Mucosa of stomach (tissue), 1 donor: ENCODE measurements at regions not wholly inside any gene's neighbourhood (a gene's known extent, or its start where the extent isn't known, plus 50 kb on each side); places are given as distances from the start of the nearest gene placed in this dataset.
"Not testable (repeated sequence)": the region's sequence is repeated elsewhere in the genome, so short reads cannot be mapped to it uniquely, and the experiment has no call there.

Source experiments
- H3K27me3 ChIP-seq: one replicate; pipeline ENCODE4 v1.7.0; 2013; ENCODE audit warnings: mild to moderate bottlenecking, low read length; ENCODE audit not compliant: control insufficient read depth, insufficient read depth
- H3K36me3 ChIP-seq: one replicate; pipeline ENCODE4 v1.7.0; 2013; ENCODE audit warnings: low read length; ENCODE audit not compliant: control insufficient read depth, insufficient read depth
- H3K4me1 ChIP-seq: one replicate; pipeline ENCODE4 v1.7.0; 2013; ENCODE audit warnings: mild to moderate bottlenecking, low read length; ENCODE audit not compliant: control insufficient read depth, insufficient read depth
- H3K4me3 ChIP-seq: one replicate; pipeline ENCODE4 v1.7.0; 2013; ENCODE audit warnings: low read length
- H3K9ac ChIP-seq: one replicate; pipeline ENCODE4 v1.7.0; 2013; ENCODE audit warnings: mild to moderate bottlenecking, low read length, moderate library complexity
- H3K9me3 ChIP-seq: one replicate; pipeline ENCODE4 v1.7.0; 2013; ENCODE audit warnings: mild to moderate bottlenecking, low read length, moderate library complexity; ENCODE audit not compliant: control insufficient read depth
- donor health status: Pancreatic carcinoma.

DNA sequence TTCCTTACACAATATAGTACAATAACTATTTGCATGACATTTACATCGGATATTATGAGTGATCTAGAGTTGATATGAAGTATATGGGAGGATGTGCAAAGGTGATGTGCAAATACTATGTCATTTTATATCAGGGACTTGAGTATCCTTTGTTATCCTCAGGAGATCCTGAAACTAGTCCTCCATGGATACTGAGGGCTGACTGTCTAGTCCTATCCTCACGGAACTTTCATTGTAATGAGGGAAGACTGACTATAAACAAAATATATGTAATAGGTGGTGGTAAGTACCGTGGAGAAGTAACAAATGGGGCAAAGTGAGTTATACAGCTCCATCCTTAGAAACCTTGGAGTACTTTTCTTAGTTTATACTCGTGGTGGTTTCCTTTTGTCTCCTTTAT is 1373.1 kb downstream of the CDH12 start:
- not testable (repeated sequence) for H3K27me3 ChIP-seq, H3K9me3 ChIP-seq, H3K4me1 ChIP-seq, H3K4me3 ChIP-seq, H3K36me3 ChIP-seq, H3K9ac ChIP-seq

DNA sequence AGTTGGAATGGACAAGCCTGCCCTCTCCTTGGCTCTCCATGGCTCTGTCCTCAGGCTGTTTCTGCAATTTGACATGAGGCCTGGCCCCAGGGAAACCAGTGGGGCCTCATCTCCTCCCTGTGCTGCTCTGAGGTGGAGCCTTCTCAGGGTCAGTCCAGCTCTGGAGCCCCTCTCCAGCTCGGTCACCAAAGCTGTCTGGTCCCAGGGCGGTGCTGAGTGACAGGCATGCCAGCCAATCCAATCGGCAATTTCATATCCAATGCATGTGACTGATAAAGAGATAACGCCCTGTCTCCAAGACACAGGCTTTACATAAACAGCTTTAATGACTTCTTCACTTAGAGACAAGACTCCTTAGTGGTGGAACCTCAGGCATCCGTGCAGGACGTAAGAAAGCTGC is 1379.2 kb downstream of the CDH12 start:
- not testable (repeated sequence) for H3K4me1 ChIP-seq, H3K9ac ChIP-seq, H3K36me3 ChIP-seq, H3K4me3 ChIP-seq, H3K27me3 ChIP-seq, H3K9me3 ChIP-seq

GRCh38 chr5:21473436-21473835 is 1379.7 kb downstream of the CDH12 start:
- H3K4me1 ChIP-seq, H3K4me3 ChIP-seq, H3K27me3 ChIP-seq, H3K36me3 ChIP-seq, H3K9me3 ChIP-seq, H3K9ac ChIP-seq: not testable (repeated sequence)

DNA sequence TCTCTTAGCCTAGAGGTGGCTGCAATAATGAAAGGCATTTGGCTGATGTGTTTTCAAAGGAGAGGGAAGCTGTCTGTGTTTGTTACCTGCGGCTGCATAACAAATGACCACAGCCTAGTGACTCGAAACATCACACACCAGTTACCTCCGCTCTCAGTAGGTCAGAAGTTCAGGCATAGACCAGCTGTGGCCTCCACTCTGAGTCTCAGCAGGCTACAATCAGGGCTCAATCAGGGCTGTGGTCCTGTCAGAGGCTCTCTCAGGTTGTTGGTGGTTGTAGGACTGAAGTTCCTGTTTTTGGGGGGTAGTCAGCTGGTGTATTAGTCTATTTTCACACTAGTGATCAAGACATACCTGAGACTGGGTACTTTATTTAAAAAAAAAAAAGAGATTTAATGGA is 1381.5 kb downstream of the CDH12 start:
- not testable (repeated sequence) for H3K9me3 ChIP-seq

GRCh38 chr5:21469523-21470101 is 1383.5 kb downstream of the CDH12 start:
- H3K4me1 ChIP-seq, H3K9ac ChIP-seq, H3K9me3 ChIP-seq, H3K4me3 ChIP-seq, H3K36me3 ChIP-seq, H3K27me3 ChIP-seq: not testable (repeated sequence)

More for the DNA sequence above, 1381.5 kb downstream of the CDH12 start:
- not testable (repeated sequence) for H3K4me1 ChIP-seq, H3K4me3 ChIP-seq, H3K27me3 ChIP-seq, H3K9ac ChIP-seq, H3K36me3 ChIP-seq

GRCh38 chr5:21467544-21467943 is 1385.6 kb downstream of the CDH12 start:
- H3K4me1 ChIP-seq, H3K4me3 ChIP-seq, H3K27me3 ChIP-seq, H3K36me3 ChIP-seq, H3K9ac ChIP-seq, H3K9me3 ChIP-seq: not testable (repeated sequence)

- not testable (repeated sequence) for H3K27me3 ChIP-seq, H3K36me3 ChIP-seq, H3K4me3 ChIP-seq, H3K4me1 ChIP-seq, H3K9me3 ChIP-seq
- peak overlapping the region; percentile 61 for H3K9ac ChIP-seq
Observed at GRCh38 chr5:21459744-21460073, 1393.4 kb downstream of the CDH12 start.

- Histone ChIP-seq H3K9ac (no peak overlapping the region), H3K27me3 (no peaks in the 10 kb centered on the region), H3K4me1 (no peaks in the 10 kb centered on the region), H3K36me3 (no peaks in the 10 kb centered on the region), H3K4me3 (no peak overlapping the region), H3K9me3 (no peaks in the 10 kb centered on the region)
Observed at GRCh38 chr5:21452449-21452848, 1400.7 kb downstream of the CDH12 start.

- Histone ChIP-seq H3K9ac (no peak overlapping the region), H3K36me3 (no peaks in the 10 kb centered on the region), H3K4me3 (no peak overlapping the region), H3K9me3 (no peaks in the 10 kb centered on the region), H3K27me3 (no peaks in the 10 kb centered on the region), H3K4me1 (no peaks in the 10 kb centered on the region)
Observed at GRCh38 chr5:21432646-21433045, 1420.5 kb downstream of the CDH12 start.

DNA sequence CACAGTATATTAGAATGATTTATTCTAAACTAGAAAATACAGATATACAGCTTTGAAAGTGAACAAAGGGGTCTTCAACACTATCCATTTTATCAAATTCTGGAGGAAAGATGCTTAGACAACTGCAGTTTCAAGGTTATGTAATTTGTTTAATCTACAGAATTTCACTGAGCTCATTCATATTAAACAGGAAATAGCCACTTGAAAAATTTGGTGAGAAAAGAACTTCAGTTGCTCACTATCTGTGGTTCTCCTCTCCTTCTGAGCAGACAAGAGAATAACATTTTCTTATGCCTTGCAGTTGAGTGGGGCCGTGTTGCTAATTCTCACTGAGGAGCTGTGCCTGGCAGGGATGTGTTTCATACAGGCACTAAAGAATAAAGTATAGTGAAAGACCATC is 1428.2 kb downstream of the CDH12 start:
- Histone ChIP-seq H3K36me3 (no peaks in the 10 kb centered on the region), H3K4me1 (no peaks in the 10 kb centered on the region), H3K27me3 (no peaks in the 10 kb centered on the region), H3K9ac (no peak overlapping the region), H3K4me3 (no peak overlapping the region), H3K9me3 (no peaks in the 10 kb centered on the region)

DNA sequence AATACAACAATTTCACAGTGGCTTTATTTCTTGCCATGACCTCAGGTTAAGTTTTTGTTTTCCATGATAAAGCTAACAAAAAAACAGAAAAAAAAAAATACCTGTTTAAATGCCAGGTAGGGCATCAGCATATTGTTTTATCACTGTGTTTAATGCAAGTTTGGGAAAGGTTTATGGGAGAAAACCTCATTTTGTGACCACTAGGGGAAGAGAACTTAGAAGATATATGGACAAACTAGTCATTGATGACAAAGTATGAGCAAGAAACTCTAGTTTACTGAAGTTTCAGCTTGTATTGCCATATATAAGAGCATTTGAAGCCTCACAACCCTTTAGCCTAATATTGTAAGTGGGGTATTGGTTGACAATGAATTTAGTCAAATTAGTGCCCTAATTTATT is 1431.4 kb upstream of the CDH18 start:
- Histone ChIP-seq H3K36me3 (no peaks in the 10 kb centered on the region), H3K27me3 (no peaks in the 10 kb centered on the region), H3K4me1 (no peaks in the 10 kb centered on the region), H3K4me3 (no peak overlapping the region), H3K9me3 (no peaks in the 10 kb centered on the region), H3K9ac (no peak overlapping the region)

- not testable (repeated sequence) for H3K4me3 ChIP-seq, H3K9ac ChIP-seq, H3K9me3 ChIP-seq, H3K36me3 ChIP-seq, H3K27me3 ChIP-seq, H3K4me1 ChIP-seq
Observed at GRCh38 chr5:21402089-21402488, 1414.1 kb upstream of the CDH18 start.

- no peaks in the 10 kb centered on the region for H3K36me3 ChIP-seq
- H3K4me1 ChIP-seq: no peaks in the 10 kb centered on the region
- no peaks in the 10 kb centered on the region for H3K9me3 ChIP-seq
- no peak overlapping the region for H3K9ac ChIP-seq
- no peaks in the 10 kb centered on the region for H3K27me3 ChIP-seq
- no peak overlapping the region for H3K4me3 ChIP-seq
Observed at GRCh38 chr5:21398511-21398910, 1410.5 kb upstream of the CDH18 start.
